ENCODE measurements at regions not wholly inside any gene's neighbourhood (a gene's known extent, or its start where the extent isn't known, plus 50 kb on each side); places are given as distances from the start of the nearest gene placed in this dataset.
A peak's percentile ranks its signal among the peaks of the same experiment; 100 is the strongest.
"Not testable (repeated sequence)": the region's sequence is repeated elsewhere in the genome, so short reads cannot be mapped to it uniquely, and the experiment has no call there.

DNA sequence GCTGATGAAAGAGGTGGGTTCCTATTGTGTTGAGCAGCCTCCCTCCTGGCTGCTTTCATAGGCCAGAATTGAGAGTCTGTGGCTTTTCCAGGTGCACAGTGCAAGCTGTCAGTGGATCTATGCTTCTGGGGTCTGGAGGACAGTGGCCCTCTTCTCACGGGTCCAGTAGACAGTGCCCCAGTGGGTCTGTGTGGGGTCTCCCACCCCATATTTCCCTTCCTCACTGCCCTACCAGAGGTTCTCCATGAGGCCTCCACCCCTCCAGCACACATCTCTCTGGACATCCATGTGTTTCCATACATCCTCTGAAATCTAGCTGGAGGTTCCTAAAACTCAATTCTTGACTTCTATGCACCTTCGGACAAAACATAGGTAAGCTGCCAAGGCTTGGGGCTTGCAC lies 201.2 kb downstream of the FAM43A start:
- Histone ChIP-seq H2AK5ac (ENCODE audit: insufficient read length, low read length) (no peak overlapping the region), H3K4me2 (ENCODE audit: insufficient read depth, insufficient read length, low read length) (no peak overlapping the region), H3K23me2 (ENCODE audit: insufficient read length, low read depth, low read length, poor library complexity, severe bottlenecking) (no peaks in the 10 kb centered on the region), H2BK12ac (ENCODE audit: insufficient read length, low read depth, low read length) (no peak overlapping the region), H3K9me3 (ENCODE audit: control insufficient read depth, low read depth, low read length) (no peaks in the 10 kb centered on the region), H3K79me1 (ENCODE audit: insufficient read depth, low read depth, low read length, poor library complexity, severe bottlenecking) (no peaks in the 10 kb centered on the region), H2BK20ac (ENCODE audit: low read depth, low read length, poor library complexity, severe bottlenecking) (no peak overlapping the region), H3K56ac (ENCODE audit: insufficient read length, low read depth, low read length) (no peak overlapping the region), H2BK120ac (ENCODE audit: low read depth, low read length, poor library complexity, severe bottlenecking) (no peak overlapping the region), H3K4me1 (ENCODE audit: insufficient read depth, low read length) (no peaks in the 10 kb centered on the region), H4K5ac (ENCODE audit: insufficient read length, low read depth, low read length) (no peak overlapping the region), H3K14ac (ENCODE audit: insufficient read depth, low read length) (no peak overlapping the region; the same call in 1 of the 2 replicates), H2BK15ac (ENCODE audit: low read depth, low read length) (no peak overlapping the region), H4K8ac (replicated peaks; ENCODE audit: insufficient read length, low read depth, low read length) (no peak overlapping the region), H3K27ac (ENCODE audit: insufficient read length, low read depth, low read length) (no peak overlapping the region), H3T11ph (ENCODE audit: low read length) (no peak overlapping the region), H4K91ac (ENCODE audit: insufficient read length, low read depth, low read length) (no peak overlapping the region), H3K4ac (ENCODE audit: low read depth, low read length) (no peak overlapping the region), H3K27me3 (ENCODE audit: insufficient read depth, low read length) (no peaks in the 10 kb centered on the region), H4K20me1 (ENCODE audit: control insufficient read depth, insufficient read depth, insufficient read length) (no peaks in the 10 kb centered on the region), H2BK5ac (ENCODE audit: insufficient read length, low read length) (no peak overlapping the region), H3K79me2 (ENCODE audit: insufficient read depth, low read length) (no peaks in the 10 kb centered on the region), H2AFZ (ENCODE audit: low read length) (no peak overlapping the region), H3K18ac (ENCODE audit: insufficient read length, low read depth, low read length) (no peak overlapping the region), H3K23ac (ENCODE audit: insufficient read length, low read depth, low read length) (no peak overlapping the region), H3K9ac (ENCODE audit: extremely low read depth, insufficient read length, low read length) (no peak overlapping the region)
- peaks cover 6% of the 10 kb centered on the region for H3K27me3 Mint-ChIP-seq (ENCODE audit: low read depth)
- H3K4me1 Mint-ChIP-seq: peaks cover 2 to 8% of the 10 kb centered on the region in 2 experiments; a peak in 1 of 4 replicates
- WGBS (ENCODE audit: extremely low coverage, insufficient read length, low lambda C conversion rate): no CpG with 5 or more reads among the region's 2 CpGs
- H3K4me3 Mint-ChIP-seq: no peak overlapping the region
- TF ChIP-seq, protein P1, sequence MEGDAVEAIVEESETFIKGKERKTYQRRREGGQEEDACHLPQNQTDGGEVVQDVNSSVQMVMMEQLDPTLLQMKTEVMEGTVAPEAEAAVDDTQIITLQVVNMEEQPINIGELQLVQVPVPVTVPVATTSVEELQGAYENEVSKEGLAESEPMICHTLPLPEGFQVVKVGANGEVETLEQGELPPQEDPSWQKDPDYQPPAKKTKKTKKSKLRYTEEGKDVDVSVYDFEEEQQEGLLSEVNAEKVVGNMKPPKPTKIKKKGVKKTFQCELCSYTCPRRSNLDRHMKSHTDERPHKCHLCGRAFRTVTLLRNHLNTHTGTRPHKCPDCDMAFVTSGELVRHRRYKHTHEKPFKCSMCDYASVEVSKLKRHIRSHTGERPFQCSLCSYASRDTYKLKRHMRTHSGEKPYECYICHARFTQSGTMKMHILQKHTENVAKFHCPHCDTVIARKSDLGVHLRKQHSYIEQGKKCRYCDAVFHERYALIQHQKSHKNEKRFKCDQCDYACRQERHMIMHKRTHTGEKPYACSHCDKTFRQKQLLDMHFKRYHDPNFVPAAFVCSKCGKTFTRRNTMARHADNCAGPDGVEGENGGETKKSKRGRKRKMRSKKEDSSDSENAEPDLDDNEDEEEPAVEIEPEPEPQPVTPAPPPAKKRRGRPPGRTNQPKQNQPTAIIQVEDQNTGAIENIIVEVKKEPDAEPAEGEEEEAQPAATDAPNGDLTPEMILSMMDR (conservative IDR thresholded peaks at IDR 0.05): no peak
- peaks cover 0 to 5% (median 2%) of the 10 kb centered on the region in 3 experiments; a peak in 3 of 7 replicates for H3K36me3 Mint-ChIP-seq (ENCODE audit: insufficient read depth in 1 of 3, low read depth in 3 of 3)
- no peak overlapping the region for H3K27ac Mint-ChIP-seq
- DNase-seq: peak; percentile 3
- H3K9me3 Mint-ChIP-seq: peaks cover 4 to 14% of the 10 kb centered on the region in 2 experiments; a peak in 4 of 5 replicates

DNA sequence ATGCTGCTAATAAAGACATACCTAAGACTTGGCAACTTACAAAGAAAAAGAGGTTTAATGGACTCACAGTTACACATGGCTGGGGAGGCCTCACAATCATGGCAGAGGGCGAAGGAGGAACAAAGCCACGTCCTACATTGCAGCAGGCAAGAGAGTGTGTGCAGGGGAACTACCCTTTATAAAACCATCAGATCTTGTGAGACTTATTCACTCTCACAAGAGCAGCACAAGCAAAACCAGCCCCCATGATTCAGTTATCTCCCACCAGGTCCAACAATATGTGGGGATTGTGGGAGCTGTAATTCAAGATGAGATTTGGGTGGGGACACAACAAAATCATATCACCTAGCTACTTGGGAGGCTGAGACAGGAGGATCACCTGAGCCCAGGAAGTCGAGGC lies 202.4 kb downstream of the FAM43A start:
- H3K9me3 Mint-ChIP-seq: peaks cover 4 to 14% of the 10 kb centered on the region in 2 experiments; a peak in 4 of 5 replicates
- not testable (repeated sequence) for H4K20me1 ChIP-seq (ENCODE audit: control insufficient read depth, insufficient read depth, insufficient read length); H3K79me1 ChIP-seq (ENCODE audit: insufficient read depth, low read depth, low read length, poor library complexity, severe bottlenecking); H3K27ac ChIP-seq (ENCODE audit: insufficient read length, low read depth, low read length); DNase-seq; H3K27me3 ChIP-seq (ENCODE audit: insufficient read depth, low read length); H3K4me2 ChIP-seq (ENCODE audit: insufficient read depth, insufficient read length, low read length); H3K4me1 Mint-ChIP-seq; H3K27me3 Mint-ChIP-seq (ENCODE audit: low read depth); H4K91ac ChIP-seq (ENCODE audit: insufficient read length, low read depth, low read length); H3K36me3 Mint-ChIP-seq (ENCODE audit: insufficient read depth in 1 of 3, low read depth in 3 of 3); H3K4ac ChIP-seq (ENCODE audit: low read depth, low read length); H3K18ac ChIP-seq (ENCODE audit: insufficient read length, low read depth, low read length); H2BK5ac ChIP-seq (ENCODE audit: insufficient read length, low read length); H2BK20ac ChIP-seq (ENCODE audit: low read depth, low read length, poor library complexity, severe bottlenecking); H2BK120ac ChIP-seq (ENCODE audit: low read depth, low read length, poor library complexity, severe bottlenecking); H2BK12ac ChIP-seq (ENCODE audit: insufficient read length, low read depth, low read length); H4K5ac ChIP-seq (ENCODE audit: insufficient read length, low read depth, low read length); H3K27ac Mint-ChIP-seq; H3K4me1 ChIP-seq (ENCODE audit: insufficient read depth, low read length); H3T11ph ChIP-seq (ENCODE audit: low read length); H3K9ac ChIP-seq (ENCODE audit: extremely low read depth, insufficient read length, low read length); H2BK15ac ChIP-seq (ENCODE audit: low read depth, low read length); H3K79me2 ChIP-seq (ENCODE audit: insufficient read depth, low read length); H3K23ac ChIP-seq (ENCODE audit: insufficient read length, low read depth, low read length); H2AK5ac ChIP-seq (ENCODE audit: insufficient read length, low read length); H2AFZ ChIP-seq (ENCODE audit: low read length); H3K14ac ChIP-seq (ENCODE audit: insufficient read depth, low read length); H3K56ac ChIP-seq (ENCODE audit: insufficient read length, low read depth, low read length); H4K8ac ChIP-seq (replicated peaks; ENCODE audit: insufficient read length, low read depth, low read length); H3K4me3 Mint-ChIP-seq; H3K9me3 ChIP-seq (ENCODE audit: control insufficient read depth, low read depth, low read length); H3K23me2 ChIP-seq (ENCODE audit: insufficient read length, low read depth, low read length, poor library complexity, severe bottlenecking)
- WGBS (ENCODE audit: extremely low coverage, insufficient read length, low lambda C conversion rate): no CpG with 5 or more reads among the region's 3 CpGs
